GM19463 (cell line): ENCODE measurements at regions not wholly inside any gene's neighbourhood (a gene's known extent, or its start where the extent isn't known, plus 50 kb on each side); places are given as distances from the start of the nearest gene placed in this dataset.

ENCODE experiments used
- ATAC-seq: cut with Tn5 transposase; IDR thresholded peaks from one replicate; pipeline ENCODE4 v1.9.1; 2021; ENCODE audit warnings: mild to moderate bottlenecking, moderate library complexity; ENCODE audit not compliant: unreplicated experiment

- no peak for ATAC-seq
Observed at GRCh38 chr4:187544461-187545053, 451.0 kb upstream of the ZFP42 start.

DNA sequence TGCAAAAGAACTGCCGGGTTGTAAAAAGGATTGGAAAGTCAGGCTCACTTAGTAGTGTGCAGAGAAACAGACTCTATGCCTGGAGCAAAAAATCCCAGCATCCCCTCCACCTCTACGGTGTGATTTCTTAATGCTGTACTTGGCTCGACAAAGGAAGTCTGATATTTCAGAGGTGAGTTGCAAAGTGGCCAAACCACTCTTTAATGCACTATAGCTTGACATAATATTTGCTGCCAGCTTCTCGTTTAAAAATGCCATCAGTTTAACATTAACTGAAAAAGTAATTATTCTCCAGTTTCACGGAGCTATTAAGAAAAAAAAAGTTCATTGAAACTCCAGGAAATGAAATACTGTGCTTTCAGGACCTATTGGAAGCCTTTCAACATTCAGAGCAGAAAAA lies 448.3 kb upstream of the ZFP42 start:
- ATAC-seq, result no peak

DNA sequence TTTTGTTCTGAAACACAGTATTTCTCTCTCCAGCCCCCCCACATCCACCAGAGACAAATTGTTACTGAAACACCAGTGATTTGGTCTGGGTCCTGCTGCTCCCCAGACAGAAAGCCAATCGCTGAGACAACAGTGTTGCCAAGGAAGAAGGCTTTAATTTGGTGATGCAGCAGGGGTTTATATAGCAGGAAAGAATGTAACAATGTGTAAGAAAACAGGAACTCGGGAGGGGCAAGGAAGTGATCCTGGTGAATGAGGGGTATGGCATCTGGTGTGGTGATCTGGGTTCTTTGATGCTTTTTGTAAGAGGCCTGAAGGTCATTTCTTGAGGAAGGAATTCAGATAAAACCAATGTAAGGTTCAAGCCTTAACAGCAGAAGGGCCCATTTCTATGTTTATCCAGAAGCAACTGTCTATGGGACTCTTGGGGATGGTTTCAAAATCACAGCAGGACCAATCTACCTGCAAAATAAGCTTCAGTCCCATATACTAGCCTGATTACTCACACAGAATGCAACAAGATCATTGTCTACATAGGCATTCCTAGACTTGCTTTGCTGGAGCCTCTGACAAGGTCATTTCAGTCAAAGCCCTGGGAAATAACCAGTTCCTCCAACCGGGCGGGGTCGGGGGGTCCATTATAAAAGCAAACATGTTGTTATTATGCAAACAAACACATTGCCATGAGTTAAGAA lies 445.2 kb upstream of the ZFP42 start:
- no peak for ATAC-seq

DNA sequence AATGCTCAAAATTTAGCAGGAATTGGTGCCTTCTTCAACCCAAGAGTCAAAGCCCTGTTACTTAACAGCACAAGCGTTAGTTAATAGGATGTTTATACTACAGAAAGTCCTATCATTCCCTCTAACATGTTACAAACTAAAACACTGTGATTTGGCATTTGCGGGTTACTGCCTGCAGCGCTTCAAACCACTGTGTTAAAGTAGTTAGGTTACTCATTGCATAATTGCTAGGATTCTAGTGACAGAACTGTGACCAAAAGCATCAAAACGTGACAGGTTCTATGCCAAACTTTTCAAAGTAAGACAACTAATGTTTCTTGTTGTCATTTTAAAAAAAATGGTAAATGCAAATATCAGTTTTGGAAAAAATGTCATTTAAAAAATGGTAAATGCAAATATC lies 442.8 kb upstream of the ZFP42 start:
- no peak for ATAC-seq

DNA sequence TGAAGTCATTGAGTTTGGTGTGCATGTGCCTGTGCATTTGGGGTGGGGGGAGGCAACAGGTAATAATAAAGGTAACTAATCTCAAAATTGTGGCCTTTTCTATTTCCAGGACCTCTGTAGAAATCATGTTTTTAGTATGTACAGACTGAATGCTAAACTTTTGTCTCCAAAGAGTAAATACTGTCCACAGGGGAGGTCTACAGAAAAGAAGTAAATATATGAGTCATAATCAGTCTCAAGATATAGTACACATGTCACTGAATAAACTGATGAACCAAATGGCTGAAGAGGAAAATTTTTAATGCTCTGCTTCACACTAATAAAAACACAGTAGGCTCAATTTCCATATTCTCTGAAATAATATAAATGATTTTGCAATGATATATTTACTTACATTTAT lies 440.4 kb upstream of the ZFP42 start:
- ATAC-seq, result no peak

DNA sequence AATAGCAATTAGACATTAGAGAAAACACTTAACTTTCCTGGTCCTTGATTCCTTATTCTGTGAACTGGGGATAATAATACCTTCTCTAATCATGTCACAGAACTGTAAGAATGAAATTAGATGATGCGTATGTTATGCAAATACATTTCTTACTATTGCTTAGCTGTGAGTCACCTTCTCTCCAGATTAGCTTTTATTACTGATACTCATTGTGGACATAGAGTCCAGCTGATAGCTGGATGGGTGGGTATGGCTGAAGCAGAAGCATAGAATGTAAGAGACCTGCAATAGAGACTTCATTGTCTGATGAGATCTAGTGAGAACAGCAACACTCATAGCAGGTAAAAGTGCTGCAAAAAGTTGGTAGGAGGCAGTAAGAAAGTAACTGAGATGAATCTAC lies 437.2 kb upstream of the ZFP42 start:
- ATAC-seq, result no peak

GRCh38 chr4:187562345-187562744 lies 433.2 kb upstream of the ZFP42 start:
- no peak for ATAC-seq

GRCh38 chr4:187565416-187565815 lies 430.2 kb upstream of the ZFP42 start:
- ATAC-seq, result no peak

DNA sequence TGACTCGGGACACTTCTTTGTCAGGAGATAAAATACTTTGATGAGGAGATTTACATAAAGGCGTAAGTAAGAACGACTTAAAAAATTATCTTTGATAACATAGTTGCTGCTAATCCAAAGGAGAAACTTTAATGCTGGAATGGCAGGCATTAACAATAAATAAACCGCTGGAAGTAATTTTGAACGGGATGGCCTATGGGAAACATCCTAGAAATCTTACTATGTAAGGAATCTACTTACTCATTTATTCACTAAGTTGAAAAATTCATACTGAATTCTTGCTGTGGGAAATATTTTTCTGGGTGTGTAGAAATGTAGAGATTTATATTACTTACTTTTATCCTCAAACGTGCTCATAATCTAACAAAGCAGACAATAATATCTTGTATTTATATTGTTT lies 425.7 kb upstream of the ZFP42 start:
- ATAC-seq, result no peak

DNA sequence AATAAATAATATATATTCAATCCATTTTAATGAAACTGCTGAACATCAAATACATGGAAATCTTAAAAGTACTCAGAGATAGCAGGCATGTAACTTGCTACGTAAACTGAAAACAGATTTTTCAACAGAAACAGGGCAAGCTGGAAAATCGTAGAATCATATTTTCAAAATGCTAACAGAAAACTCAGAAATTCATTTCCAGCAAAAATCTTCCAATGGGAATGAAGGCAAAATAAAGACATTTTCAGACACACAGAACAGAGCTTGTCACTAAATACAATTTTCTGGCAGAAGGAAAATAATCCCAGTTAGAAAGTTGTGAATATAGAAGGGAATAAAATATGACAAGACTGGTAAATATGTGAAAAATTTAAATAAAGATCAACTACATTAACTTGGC lies 419.9 kb upstream of the ZFP42 start:
- ATAC-seq, result no peak

DNA sequence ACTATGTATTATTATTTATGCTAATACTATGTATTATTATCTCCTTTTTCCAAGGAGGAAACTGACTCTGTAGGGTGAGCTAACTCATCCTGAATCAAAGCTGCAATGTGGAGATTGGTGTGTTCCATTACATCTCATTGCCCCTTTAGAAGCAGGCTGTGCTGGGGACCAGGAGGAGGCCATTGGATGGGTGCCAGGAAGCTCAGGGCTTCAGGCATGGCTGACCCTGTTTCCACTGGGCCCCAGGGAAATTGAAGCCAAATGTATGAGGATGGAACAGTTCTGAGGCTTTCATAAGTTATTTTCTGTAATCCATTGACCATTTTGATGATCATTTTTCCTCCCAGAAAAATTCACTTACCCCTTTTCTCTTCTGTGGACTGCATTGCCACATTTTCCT lies 418.8 kb upstream of the ZFP42 start:
- ATAC-seq, result no peak

DNA sequence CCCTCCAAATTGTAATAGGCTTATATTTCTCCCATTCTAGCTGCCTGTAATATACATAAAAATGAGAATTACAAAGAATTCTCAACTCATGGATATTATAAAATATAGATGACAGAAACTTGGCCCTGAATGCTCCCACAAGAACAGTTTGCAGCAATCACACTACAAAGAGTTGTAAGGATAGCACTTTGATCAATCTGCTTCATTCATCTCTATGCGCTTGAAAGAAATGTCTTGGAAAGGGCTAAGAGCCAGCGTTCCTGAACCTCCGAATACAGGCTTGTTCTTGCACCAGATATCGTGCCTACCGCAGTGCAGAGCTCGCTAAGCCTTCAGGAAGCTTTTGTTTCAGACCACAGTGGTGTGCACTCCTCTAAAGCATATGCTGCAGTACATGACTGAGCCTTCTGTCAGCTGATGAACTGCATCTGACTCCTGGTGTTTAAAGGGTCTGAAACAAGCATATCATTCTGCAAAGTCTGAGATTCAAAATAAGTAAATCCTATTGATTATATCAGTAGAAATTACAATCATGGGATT lies 417.6 kb upstream of the ZFP42 start:
- ATAC-seq, result no peak

DNA sequence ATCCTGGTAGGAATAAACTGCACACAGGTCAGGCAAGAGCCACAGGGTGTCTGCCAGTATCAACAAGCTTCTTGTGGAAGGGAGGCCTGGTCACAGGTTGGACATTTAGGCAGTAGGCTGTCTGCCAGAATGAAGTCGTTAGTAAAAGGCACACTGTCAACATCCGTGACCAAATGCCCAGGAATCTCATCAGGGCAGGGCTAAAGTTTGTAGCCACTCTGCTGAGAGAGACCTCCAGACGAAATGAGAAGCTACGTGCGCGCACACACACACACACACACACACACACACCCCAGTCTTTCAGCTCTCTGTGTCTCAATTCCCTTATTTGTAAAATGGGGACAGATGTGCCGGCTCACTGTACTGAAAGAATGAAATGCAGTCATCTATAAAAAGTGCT lies 408.7 kb upstream of the ZFP42 start:
- ATAC-seq, result no peak

DNA sequence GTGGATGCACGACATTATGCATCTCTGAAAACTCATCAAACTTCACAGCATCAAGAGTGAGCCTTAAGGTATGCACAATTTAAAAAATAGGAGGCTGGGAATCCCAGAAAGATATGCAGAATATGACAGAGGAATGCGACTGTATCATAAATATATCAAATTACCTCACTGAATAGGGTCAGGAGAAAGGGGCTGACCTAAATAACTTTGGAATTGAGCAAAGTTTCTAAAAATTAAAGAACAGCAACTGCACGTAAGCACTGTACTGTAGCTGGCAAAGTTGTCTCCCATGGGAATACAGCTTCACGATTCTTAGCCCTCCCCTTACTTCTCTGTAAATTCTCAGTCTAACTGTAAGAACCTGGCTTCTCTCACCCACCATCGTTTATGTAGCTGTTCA lies 397.4 kb upstream of the ZFP42 start:
- no peak for ATAC-seq

- ATAC-seq, result no peak
Observed at GRCh38 chr4:187602339-187603092, 393.1 kb upstream of the ZFP42 start.

GRCh38 chr4:187603093-187604025 lies 392.2 kb upstream of the ZFP42 start:
- no peak for ATAC-seq

DNA sequence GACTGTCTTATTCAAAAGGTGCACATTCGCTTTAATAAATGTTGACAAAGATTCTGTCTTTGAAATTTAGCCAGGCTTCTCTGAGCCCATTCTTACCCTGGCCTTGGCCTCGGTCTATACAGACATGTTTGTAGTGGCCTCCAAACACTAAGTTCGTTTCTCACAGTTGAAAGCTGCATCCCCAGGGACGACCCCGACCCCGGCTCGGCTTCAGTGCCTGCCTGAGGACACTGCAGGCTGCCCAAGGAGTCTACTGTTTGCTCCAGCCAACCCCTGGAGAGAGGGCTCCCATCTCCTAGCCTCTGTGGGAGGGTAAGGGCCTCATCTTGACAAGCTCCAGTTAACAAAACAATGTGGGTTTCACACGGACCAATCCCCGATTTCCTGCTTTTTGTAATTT lies 390.6 kb upstream of the ZFP42 start:
- ATAC-seq, result no peak

DNA sequence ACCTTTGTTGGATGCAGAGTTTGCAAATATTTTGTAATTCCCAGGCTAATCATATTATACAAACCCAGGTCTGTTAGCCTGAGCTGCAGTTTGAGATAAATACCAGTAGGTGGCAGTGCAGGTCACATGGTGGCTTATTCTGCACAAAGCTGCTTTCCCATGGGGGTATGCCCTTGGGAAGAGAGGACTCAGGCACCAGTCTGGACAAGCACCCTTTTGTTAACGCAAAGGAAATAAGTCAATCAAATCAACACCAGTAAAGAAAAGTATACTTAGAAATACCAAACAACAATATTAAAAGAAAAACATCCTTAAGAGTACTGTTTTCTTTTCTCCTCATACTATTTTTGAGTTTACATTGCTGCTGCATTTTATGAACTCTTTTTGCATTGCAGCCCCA lies 389.0 kb upstream of the ZFP42 start:
- ATAC-seq, result peak; percentile 72

GRCh38 chr4:187608001-187608421 lies 387.6 kb upstream of the ZFP42 start:
- no peak for ATAC-seq

DNA sequence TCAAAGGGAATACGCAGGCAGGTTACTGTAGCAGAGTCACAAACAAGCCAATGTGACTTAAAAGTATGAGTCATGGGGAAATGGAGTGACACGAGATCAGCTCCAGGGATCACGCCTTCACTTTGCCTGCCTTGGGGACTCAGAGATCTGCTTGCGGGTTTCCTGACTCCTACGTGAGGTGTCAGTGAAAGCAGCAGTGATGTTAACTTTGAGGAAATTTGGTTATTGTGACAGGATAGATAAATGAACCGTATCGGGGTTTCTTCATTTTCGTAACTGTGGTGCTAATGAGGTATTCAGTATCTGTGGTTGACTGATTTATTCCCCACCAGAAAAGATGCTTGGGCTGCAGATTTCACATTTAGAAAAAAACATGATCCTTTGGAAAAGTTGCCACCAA lies 383.3 kb upstream of the ZFP42 start:
- ATAC-seq, result no peak
